H1 (cell line): ENCODE measurements at regions not wholly inside any gene's neighbourhood (a gene's known extent, or its start where the extent isn't known, plus 50 kb on each side); places are given as distances from the start of the nearest gene placed in this dataset.

Experiments
- CTCF ChIA-PET: fragments of 300-600 bp; sonication (Branson Sonifier 250); formaldehyde crosslinking; loops from one replicate; lab custom pipeline; 2021; ENCODE audit not compliant: partially characterized antibody; lab: Charles Lee
- POLR2A ChIA-PET: fragments of 300-600 bp; sonication (Branson Sonifier 250); formaldehyde crosslinking; loops from one replicate; lab custom pipeline; 2021; ENCODE audit warnings: inconsistent platforms; ENCODE audit not compliant: partially characterized antibody; lab: Charles Lee
- DNase-seq, 2 experiments: peaks; one replicate each; pipeline versions ENCODE4 v3.0.0 to v3.0.0-alpha.2; 2010 to 2022; ENCODE audit warnings: low spot score in 2 of 2, low read depth in 1 of 2, mixed read lengths in 1 of 2
- FAIRE-seq: peaks from 2 replicates; lab custom pipeline; 2011; peaks lifted over from hg19 to GRCh38; lab: Jason Lieb, UNC
- H2AFZ ChIP-seq: 2 replicates; pipeline ENCODE4 v1.8.1; 2012; ENCODE audit warnings: low read length, inconsistent platforms
- H2AK5ac ChIP-seq: 2 replicates; pipeline ENCODE4 v1.6.1; 2013; ENCODE audit warnings: low read depth, low read length
- H2BK120ac ChIP-seq: replicated peaks from 2 replicates; pipeline ENCODE3; 2013; ENCODE audit warnings: low read depth, low read length, inconsistent platforms
- H2BK12ac ChIP-seq: 2 replicates; pipeline ENCODE4 v1.6.1; 2013; ENCODE audit warnings: low read depth, low read length
- H2BK15ac ChIP-seq: 2 replicates; pipeline ENCODE4 v1.6.1; 2013; ENCODE audit warnings: low read length
- H2BK20ac ChIP-seq: 2 replicates; pipeline ENCODE4 v1.6.1; 2013; ENCODE audit warnings: low read length
- H2BK5ac ChIP-seq: 2 replicates; pipeline ENCODE4 v1.6.1; 2013; ENCODE audit warnings: low read depth, low read length
- H3K14ac ChIP-seq: 2 replicates; pipeline ENCODE4 v1.6.1; 2013; ENCODE audit warnings: inconsistent platforms; ENCODE audit not compliant: insufficient read length
- H3K18ac ChIP-seq: 2 replicates; pipeline ENCODE4 v1.6.1; 2013; ENCODE audit warnings: low read length; ENCODE audit errors: extremely low read depth
- H3K23ac ChIP-seq: 2 replicates; pipeline ENCODE4 v1.6.1; 2013; ENCODE audit warnings: inconsistent platforms; ENCODE audit not compliant: insufficient read length
- H3K23me2 ChIP-seq: 2 replicates; pipeline ENCODE4 v1.6.1; 2013; ENCODE audit warnings: low read depth, low read length
- H3K27ac ChIP-seq: 2 replicates; pipeline ENCODE4 v1.6.1; 2011; ENCODE audit warnings: low read depth, low read length, inconsistent platforms
- H3K27me3 ChIP-seq, 4 experiments: replicated peaks in 1 of 4; 1 replicate in 1 of 4; 2 replicates in 3 of 4; pipeline versions ENCODE4 v1.6.1 to v1.8.1; 2011 to 2013; ENCODE audit warnings: low read length in 3 of 4, mild to moderate bottlenecking in 3 of 4, inconsistent platforms in 2 of 4, mixed read lengths in 2 of 4, moderate library complexity in 1 of 4; ENCODE audit not compliant: control insufficient read depth in 3 of 4, insufficient read depth in 3 of 4; ENCODE audit errors: extremely low read depth in 1 of 4
- H3K36me3 ChIP-seq, 4 experiments: 2 replicates each; pipeline versions ENCODE4 v1.6.1 to v1.8.1; 2011 to 2013; ENCODE audit warnings: mild to moderate bottlenecking in 4 of 4, low read length in 3 of 4, moderate library complexity in 2 of 4, control low read depth in 1 of 4, inconsistent platforms in 1 of 4; ENCODE audit not compliant: insufficient read depth in 4 of 4, control insufficient read depth in 2 of 4
- H3K4ac ChIP-seq: replicated peaks from 2 replicates; pipeline ENCODE3; 2013; ENCODE audit warnings: low read length, low read depth, mixed read lengths, inconsistent platforms; ENCODE audit not compliant: insufficient read length
- H3K4me1 ChIP-seq, 4 experiments: replicated peaks in 1 of 4; 1 replicate in 1 of 4; 2 replicates in 3 of 4; pipeline versions ENCODE4 v1.6.1 to v1.8.1; 2011 to 2013; ENCODE audit warnings: low read length in 3 of 4, inconsistent platforms in 2 of 4, mixed read lengths in 1 of 4; ENCODE audit not compliant: insufficient read depth in 4 of 4, control insufficient read depth in 3 of 4
- H3K4me2 ChIP-seq, 2 experiments: 2 replicates each; pipeline versions ENCODE4 v1.6.1 to v1.8.1; 2011 to 2013; ENCODE audit warnings: low read depth in 2 of 2, low read length in 2 of 2, control low read depth in 1 of 2, inconsistent platforms in 1 of 2, mild to moderate bottlenecking in 1 of 2; ENCODE audit not compliant: insufficient read depth in 1 of 2
- H3K4me3 ChIP-seq, 4 experiments: fragments of 200-600, 300-600 bp in 1 of 4; sonication (generic), shearing (Covaris generic), sonication (Bioruptor Twin) in 1 of 4; 2 replicates each; pipeline versions ENCODE4 v1.5.1 to v1.8.1; 2011 to 2016; ENCODE audit warnings: low read length in 4 of 4, low read depth in 3 of 4, control low read depth in 2 of 4, inconsistent platforms in 2 of 4, mild to moderate bottlenecking in 2 of 4, mixed read lengths in 1 of 4, moderate library complexity in 1 of 4; ENCODE audit not compliant: insufficient read depth in 2 of 4; ENCODE audit errors: extremely low read depth in 1 of 4
- H3K56ac ChIP-seq: replicated peaks from 2 replicates; pipeline ENCODE3; 2013; ENCODE audit warnings: low read depth, mild to moderate bottlenecking, mixed read lengths, low read length, inconsistent platforms; ENCODE audit not compliant: insufficient read length
- H3K79me1 ChIP-seq: 2 replicates; pipeline ENCODE4 v1.6.1; 2013; ENCODE audit warnings: low read depth, low read length, control low read depth
- H3K79me2 ChIP-seq, 2 experiments: 2 replicates each; pipeline versions ENCODE4 v1.6.1 to v1.8.1; 2012 to 2013; ENCODE audit warnings: low read length in 2 of 2, mild to moderate bottlenecking in 2 of 2, inconsistent platforms in 1 of 2; ENCODE audit not compliant: insufficient read depth in 2 of 2, control insufficient read depth in 1 of 2
- H3K9ac ChIP-seq, 4 experiments: replicated peaks in 1 of 4; 1 replicate in 1 of 4; 2 replicates in 3 of 4; pipeline versions ENCODE4 v1.6.1 to v1.8.1; 2011 to 2013; ENCODE audit warnings: low read depth in 3 of 4, low read length in 3 of 4, control low read depth in 2 of 4, mild to moderate bottlenecking in 2 of 4, moderate library complexity in 2 of 4, inconsistent platforms in 1 of 4; ENCODE audit errors: extremely low read depth in 1 of 4
- H3K9me3 ChIP-seq, 2 experiments: 2 replicates each; pipeline versions ENCODE4 v1.6.1 to v1.8.1; 2012 to 2013; ENCODE audit warnings: mild to moderate bottlenecking in 2 of 2, moderate library complexity in 2 of 2, control low read depth in 1 of 2, inconsistent platforms in 1 of 2, low read depth in 1 of 2, low read length in 1 of 2, mixed read lengths in 1 of 2; ENCODE audit not compliant: insufficient read depth in 2 of 2
- H4K20me1 ChIP-seq, 2 experiments: replicated peaks in 1 of 2; 2 replicates each; pipeline versions ENCODE3 to v1.8.1; 2011 to 2013; ENCODE audit warnings: inconsistent platforms in 2 of 2, low read length in 2 of 2, mild to moderate bottlenecking in 1 of 2; ENCODE audit not compliant: insufficient read depth in 2 of 2, control insufficient read depth in 1 of 2
- H4K5ac ChIP-seq: 2 replicates; pipeline ENCODE4 v1.6.1; 2013; ENCODE audit warnings: low read length, low read depth, mixed read lengths, inconsistent platforms; ENCODE audit not compliant: insufficient read length
- H4K8ac ChIP-seq: 2 replicates; pipeline ENCODE4 v1.8.0; 2013; ENCODE audit warnings: mild to moderate bottlenecking, moderate library complexity, low read length, inconsistent platforms; ENCODE audit not compliant: insufficient read depth; ENCODE audit errors: extremely low read depth
- H4K91ac ChIP-seq: replicated peaks from 2 replicates; pipeline ENCODE3; 2013; ENCODE audit warnings: low read length, mixed read lengths, inconsistent platforms; ENCODE audit not compliant: insufficient read length
- CREB1 ChIP-seq: IDR thresholded peaks from 2 replicates; pipeline ENCODE4 v1.6.1; 2012; ENCODE audit warnings: inconsistent platforms
- CTBP2 ChIP-seq: IDR thresholded peaks from 2 replicates; pipeline ENCODE4 v1.7.0; 2011; ENCODE audit warnings: borderline replicate concordance, mild to moderate bottlenecking, moderate library complexity, mixed read lengths, low read length; ENCODE audit not compliant: insufficient read depth, insufficient read length
- HDAC2 ChIP-seq, 2 experiments: fragments of 300-600 bp in 1 of 2; sonication (generic) in 1 of 2; IDR thresholded peaks; 2 replicates each; pipeline ENCODE4 v1.6.1; 2011 to 2012; ENCODE audit warnings: low read depth in 2 of 2, low read length in 2 of 2, mild to moderate bottlenecking in 2 of 2, moderate library complexity in 2 of 2, borderline replicate concordance in 1 of 2, inconsistent platforms in 1 of 2
- SIRT6 ChIP-seq: IDR thresholded peaks from one replicate; pipeline ENCODE4 v1.7.1; 2012; ENCODE audit warnings: low read length, inconsistent platforms
- WGBS, 2 experiments: shearing (Covaris generic) in 1 of 2; methylation state at CpG; one replicate each; pipeline versions ENCODE4 v1.1.6 to v1.1.7; 2013 to 2015; ENCODE audit warnings: low lambda C conversion rate in 2 of 2, mixed read lengths in 2 of 2, inconsistent platforms in 1 of 2, low coverage in 1 of 2, missing lambda C conversion rate in 1 of 2; ENCODE audit not compliant: insufficient replicate concordance in 2 of 2, insufficient coverage in 1 of 2, insufficient read length in 1 of 2; ENCODE audit errors: extremely low coverage in 1 of 2, missing lambda C conversion rate in 1 of 2; 5-methylcytosine and 5-hydroxymethylcytosine counted together
- TF ChIP-seq, protein P1 (sequence below), 3 experiments: IDR thresholded peaks; 1 replicate in 2 of 3; 2 replicates in 1 of 3; pipeline versions ENCODE4 v1.5.1 to v1.6.1; 2011; ENCODE audit warnings: low read length in 3 of 3, mild to moderate bottlenecking in 3 of 3, inconsistent platforms in 2 of 3, low read depth in 1 of 3, moderate library complexity in 1 of 3; ENCODE audit not compliant: insufficient read depth in 1 of 3; ENCODE audit errors: control extremely low read depth in 1 of 3

DNA sequence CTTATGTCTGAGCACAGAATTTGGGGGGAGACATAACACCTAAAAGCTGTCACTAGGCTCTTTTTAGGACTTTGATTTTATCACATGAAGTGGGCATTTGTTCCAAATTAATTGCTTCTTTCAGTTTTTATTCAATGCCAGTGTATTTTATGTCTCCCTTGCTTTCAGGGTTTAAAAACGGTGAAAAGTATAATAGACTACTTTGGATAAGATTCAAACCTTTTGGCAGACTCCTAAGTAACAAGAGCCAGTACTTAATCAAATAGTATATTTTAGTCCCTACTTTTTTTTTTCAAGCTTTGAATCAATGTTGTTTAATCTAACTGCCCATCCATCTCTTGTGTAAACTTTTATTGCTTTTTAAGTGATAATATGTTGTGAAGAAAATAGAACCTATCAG lies 847.2 kb upstream of the DPPA4 start:
- ChIA-PET CTCF (no interaction called here), POLR2A (no interaction called here)
- Histone ChIP-seq H3K27ac (no peak overlapping the region), H3K18ac (no peak overlapping the region), H2BK5ac (no peak overlapping the region), H2AFZ (no peak overlapping the region), H4K20me1 (no peaks in the 10 kb centered on the region), H3K9ac (no peak overlapping the region), H3K4me3 (no peak overlapping the region), H2BK12ac (no peak overlapping the region), H2BK120ac (no peak overlapping the region), H2BK20ac (no peak overlapping the region), H2BK15ac (no peak overlapping the region), H2AK5ac (no peak overlapping the region), H3K79me2 (no peaks in the 10 kb centered on the region), H3K36me3 (no peaks in the 10 kb centered on the region), H3K14ac (no peak overlapping the region), H3K79me1 (no peaks in the 10 kb centered on the region), H3K56ac (no peak overlapping the region), H3K4me1 (no peaks in the 10 kb centered on the region), H3K23me2 (no peaks in the 10 kb centered on the region), H3K27me3 (no peaks in the 10 kb centered on the region), H4K91ac (no peak overlapping the region), H3K4ac (no peak overlapping the region), H3K23ac (no peak overlapping the region), H3K4me2 (no peak overlapping the region), H4K8ac (no peak overlapping the region), H4K5ac (no peak overlapping the region), H3K9me3 (peaks cover 2 to 3% of the 10 kb centered on the region in 2 experiments; a peak in 1 of 4 replicates)
- WGBS, 2 experiments = 80% methylated on average over 1 of the region's 1 CpG; no CpG with 5 or more reads in 1 of the 2 experiments
- FAIRE-seq = no peak
- no peak for DNase-seq
- TF ChIP-seq HDAC2 (IDR thresholded peaks at IDR 0.05; ENCODE audit: borderline replicate concordance in 1 of 2, low read depth in 2 of 2, low read length in 2 of 2) = no peak
- no peak for TF ChIP-seq CREB1
- TF ChIP-seq CTBP2 = no peak
- no peak for TF ChIP-seq SIRT6
- TF ChIP-seq, protein P1, sequence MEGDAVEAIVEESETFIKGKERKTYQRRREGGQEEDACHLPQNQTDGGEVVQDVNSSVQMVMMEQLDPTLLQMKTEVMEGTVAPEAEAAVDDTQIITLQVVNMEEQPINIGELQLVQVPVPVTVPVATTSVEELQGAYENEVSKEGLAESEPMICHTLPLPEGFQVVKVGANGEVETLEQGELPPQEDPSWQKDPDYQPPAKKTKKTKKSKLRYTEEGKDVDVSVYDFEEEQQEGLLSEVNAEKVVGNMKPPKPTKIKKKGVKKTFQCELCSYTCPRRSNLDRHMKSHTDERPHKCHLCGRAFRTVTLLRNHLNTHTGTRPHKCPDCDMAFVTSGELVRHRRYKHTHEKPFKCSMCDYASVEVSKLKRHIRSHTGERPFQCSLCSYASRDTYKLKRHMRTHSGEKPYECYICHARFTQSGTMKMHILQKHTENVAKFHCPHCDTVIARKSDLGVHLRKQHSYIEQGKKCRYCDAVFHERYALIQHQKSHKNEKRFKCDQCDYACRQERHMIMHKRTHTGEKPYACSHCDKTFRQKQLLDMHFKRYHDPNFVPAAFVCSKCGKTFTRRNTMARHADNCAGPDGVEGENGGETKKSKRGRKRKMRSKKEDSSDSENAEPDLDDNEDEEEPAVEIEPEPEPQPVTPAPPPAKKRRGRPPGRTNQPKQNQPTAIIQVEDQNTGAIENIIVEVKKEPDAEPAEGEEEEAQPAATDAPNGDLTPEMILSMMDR (IDR thresholded peaks at IDR 0.05; ENCODE audit: control extremely low read depth in 1 of 3, insufficient read depth in 1 of 3, low read depth in 1 of 3, low read length in 3 of 3) = no peak
